Osteocyte (in vitro differentiated cells): ENCODE measurements at regions not wholly inside any gene's neighbourhood (a gene's known extent, or its start where the extent isn't known, plus 50 kb on each side); places are given as distances from the start of the nearest gene placed in this dataset.
"Not testable (repeated sequence)": the region's sequence is repeated elsewhere in the genome, so short reads cannot be mapped to it uniquely, and the experiment has no call there.

ENCODE experiments used
- DNase-seq: peaks from one replicate; pipeline ENCODE4 v3.0.0; 2021; ENCODE audit warnings: mixed read lengths; ENCODE audit not compliant: unreplicated experiment; ENCODE audit errors: extremely low spot score
- H3K27ac Mint-ChIP-seq: one replicate; pipeline ENCODE4 v1.8.0; 2021; ENCODE audit warnings: mild to moderate bottlenecking, mixed read lengths; ENCODE audit not compliant: unreplicated experiment
- H3K27me3 Mint-ChIP-seq: one replicate; pipeline ENCODE4 v1.8.0; 2021; ENCODE audit warnings: mixed read lengths; ENCODE audit not compliant: unreplicated experiment
- H3K36me3 Mint-ChIP-seq: one replicate; pipeline ENCODE4 v1.8.0; 2021; ENCODE audit warnings: mixed read lengths; ENCODE audit not compliant: unreplicated experiment
- H3K4me1 Mint-ChIP-seq: one replicate; pipeline ENCODE4 v1.8.0; 2021; ENCODE audit warnings: mixed read lengths; ENCODE audit not compliant: unreplicated experiment
- H3K4me3 Mint-ChIP-seq: one replicate; pipeline ENCODE4 v1.8.0; 2021; ENCODE audit warnings: mild to moderate bottlenecking, moderate library complexity, mixed read lengths; ENCODE audit not compliant: unreplicated experiment
- H3K9me3 Mint-ChIP-seq: one replicate; pipeline ENCODE4 v1.8.0; 2021; ENCODE audit warnings: mixed read lengths; ENCODE audit not compliant: unreplicated experiment
- CTCF ChIP-seq: fragments of 200-600 bp; sonication (generic); IDR thresholded peaks from 2 replicates; pipeline ENCODE4 v1.5.0; 2021; ENCODE audit warnings: antibody characterized with exemption, mild to moderate bottlenecking, moderate library complexity

GRCh38 chr3:147299656-147300055, 106.7 kb downstream of the ZIC4 start:
- H3K9me3 Mint-ChIP-seq, result no peaks in the 10 kb centered on the region
- DNase-seq, result no peak
- no peaks in the 10 kb centered on the region for H3K27me3 Mint-ChIP-seq
- H3K36me3 Mint-ChIP-seq, result no peaks in the 10 kb centered on the region
- no peak for TF ChIP-seq CTCF
- no peak overlapping the region for H3K4me3 Mint-ChIP-seq
- H3K27ac Mint-ChIP-seq, result peak overlapping the region; percentile 16
- peaks cover 10% of the 10 kb centered on the region for H3K4me1 Mint-ChIP-seq

- H3K27me3 Mint-ChIP-seq, result no peaks in the 10 kb centered on the region
- peak overlapping the region; percentile 63 for H3K27ac Mint-ChIP-seq
- TF ChIP-seq CTCF, result no peak
- H3K36me3 Mint-ChIP-seq, result no peaks in the 10 kb centered on the region
- H3K4me1 Mint-ChIP-seq, result peaks cover 10% of the 10 kb centered on the region
- no peak for DNase-seq
- no peak overlapping the region for H3K4me3 Mint-ChIP-seq
- no peaks in the 10 kb centered on the region for H3K9me3 Mint-ChIP-seq
Measured at GRCh38 chr3:147298511-147298982, 107.8 kb downstream of the ZIC4 start.

GRCh38 chr3:147297761-147298350, 108.5 kb downstream of the ZIC4 start:
- no peak for DNase-seq
- H3K27ac Mint-ChIP-seq, result peak overlapping the region; percentile 63
- no peaks in the 10 kb centered on the region for H3K27me3 Mint-ChIP-seq
- no peaks in the 10 kb centered on the region for H3K9me3 Mint-ChIP-seq
- no peak overlapping the region for H3K4me3 Mint-ChIP-seq
- no peak for TF ChIP-seq CTCF
- H3K36me3 Mint-ChIP-seq, result no peaks in the 10 kb centered on the region
- H3K4me1 Mint-ChIP-seq, result peaks cover 10% of the 10 kb centered on the region

- H3K9me3 Mint-ChIP-seq, H3K4me1 Mint-ChIP-seq, H3K27me3 Mint-ChIP-seq, H3K27ac Mint-ChIP-seq, DNase-seq, H3K4me3 Mint-ChIP-seq, H3K36me3 Mint-ChIP-seq: not testable (repeated sequence)
Measured at GRCh38 chr3:147287370-147287769, 119.0 kb downstream of the ZIC4 start.

GRCh38 chr3:147269907-147270306, 136.4 kb downstream of the ZIC4 start:
- no peak for DNase-seq
- Mint-ChIP-seq H3K4me3 (no peak overlapping the region), H3K9me3 (peaks cover 35% of the 10 kb centered on the region), H3K27ac (no peak overlapping the region), H3K36me3 (peaks cover 3% of the 10 kb centered on the region), H3K4me1 (no peaks in the 10 kb centered on the region), H3K27me3 (no peaks in the 10 kb centered on the region)
- TF ChIP-seq CTCF, result no peak

- no peak for DNase-seq
- no peak for TF ChIP-seq CTCF
- no peak overlapping the region for H3K4me3 Mint-ChIP-seq
Measured at GRCh38 chr3:147267434-147267833, 138.9 kb downstream of the ZIC4 start.

More at GRCh38 chr3:147267434-147267833, 138.9 kb downstream of the ZIC4 start:
- no peaks in the 10 kb centered on the region for H3K36me3 Mint-ChIP-seq
- no peak overlapping the region for H3K27ac Mint-ChIP-seq
- H3K27me3 Mint-ChIP-seq, result no peaks in the 10 kb centered on the region
- no peaks in the 10 kb centered on the region for H3K4me1 Mint-ChIP-seq
- peaks cover 19% of the 10 kb centered on the region for H3K9me3 Mint-ChIP-seq
